GM04504 (cell line): ENCODE measurements at regions not wholly inside any gene's neighbourhood (a gene's known extent, or its start where the extent isn't known, plus 50 kb on each side); places are given as distances from the start of the nearest gene placed in this dataset.
"Not testable (repeated sequence)": the region's sequence is repeated elsewhere in the genome, so short reads cannot be mapped to it uniquely, and the experiment has no call there.

Experiments
- DNase-seq: peaks from one replicate; pipeline ENCODE4 v3.0.0-alpha.2; 2012; ENCODE audit warnings: low read depth

DNA sequence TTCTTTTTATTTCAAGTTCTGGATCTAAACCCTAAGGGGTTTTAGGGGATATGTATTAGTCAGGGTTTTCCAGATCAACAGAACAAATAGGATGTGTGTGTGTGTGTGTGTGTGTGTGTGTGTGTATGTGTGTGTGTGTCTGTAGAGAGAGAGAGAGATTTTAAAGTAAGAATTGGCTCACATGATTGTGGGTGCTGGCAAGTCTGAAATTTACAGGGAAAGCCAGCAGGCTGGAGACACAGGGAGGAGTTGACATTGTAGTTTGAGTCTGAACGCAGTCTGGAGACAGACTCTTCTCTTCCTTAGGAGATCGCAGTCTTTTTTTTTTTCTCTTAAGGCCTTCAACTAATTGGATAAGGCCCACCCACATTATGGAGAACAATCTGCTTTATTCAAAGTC lies 428.8 kb upstream of the TBL1XR1 start:
- no peak for DNase-seq

DNA sequence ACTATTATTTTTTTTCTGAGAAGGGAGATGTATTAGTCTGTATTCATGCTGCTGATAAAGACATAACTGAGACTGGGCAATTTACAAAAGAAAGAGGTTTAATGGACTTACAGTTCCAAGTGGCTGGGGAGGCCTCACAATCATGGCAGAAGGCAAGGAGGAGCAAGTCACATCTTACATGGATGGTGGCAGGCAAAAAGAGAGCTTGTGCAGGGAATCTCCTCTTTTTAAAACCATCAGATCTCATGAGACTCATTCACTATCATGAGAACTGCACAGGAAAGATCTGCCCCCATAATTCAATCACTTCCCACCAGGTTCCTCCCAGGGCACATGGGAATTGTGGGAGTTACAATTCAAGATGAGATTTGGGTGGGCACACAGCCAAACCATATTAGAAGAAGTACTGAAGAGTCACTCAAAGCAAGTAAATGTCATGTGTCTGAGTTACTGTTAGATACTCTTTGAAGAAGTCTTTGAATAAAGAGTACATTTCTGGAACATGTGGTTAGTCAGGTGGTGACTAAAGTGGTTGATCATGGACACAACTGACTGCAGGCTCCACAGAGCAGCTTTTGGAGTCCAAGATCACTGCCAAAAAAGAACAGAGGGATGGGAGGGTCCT lies 430.9 kb upstream of the TBL1XR1 start:
- DNase-seq = not testable (repeated sequence)

DNA sequence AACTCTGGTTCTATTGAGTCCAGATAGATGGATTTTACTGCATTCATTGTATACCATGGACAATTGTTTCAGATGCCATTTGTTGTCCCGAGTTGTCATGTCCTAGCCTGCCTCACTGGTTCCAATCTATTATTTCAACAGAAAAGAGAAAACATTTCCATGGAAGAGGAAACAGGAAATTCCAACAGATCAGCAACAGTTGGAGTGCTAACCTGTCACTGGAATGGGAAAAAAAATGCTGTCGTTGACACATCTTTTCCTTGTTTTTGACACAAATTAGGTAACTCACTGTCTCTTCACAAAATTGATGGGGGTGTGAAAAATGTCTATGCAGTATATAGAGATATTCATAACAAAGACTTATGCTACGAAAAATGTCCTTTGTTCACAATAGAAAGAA lies 432.0 kb upstream of the TBL1XR1 start:
- DNase-seq = no peak

DNA sequence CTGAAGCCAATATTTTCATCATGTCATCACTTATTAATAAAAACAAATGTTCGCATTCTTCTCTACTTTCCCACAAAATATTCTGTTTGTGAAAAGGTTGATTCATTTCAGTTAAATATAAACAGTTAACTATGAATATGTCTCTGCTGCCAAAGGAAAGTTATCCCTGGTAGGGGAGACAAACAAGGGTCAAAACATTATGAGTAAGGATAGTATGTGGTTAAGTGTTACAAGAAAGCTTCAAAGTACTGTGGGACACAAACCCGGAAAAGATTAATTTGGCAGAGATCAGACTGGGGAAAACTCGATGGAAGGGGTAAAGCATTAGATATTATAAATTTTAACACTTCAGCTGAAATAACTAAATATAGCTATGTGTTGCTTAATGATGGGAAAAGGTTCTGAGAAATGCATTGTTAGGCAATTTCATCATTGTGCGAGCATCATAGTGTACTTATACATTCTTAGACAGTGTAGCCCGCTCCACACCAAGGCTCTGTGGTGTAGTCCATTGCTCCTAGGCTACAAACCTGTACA lies 436.5 kb upstream of the TBL1XR1 start:
- DNase-seq = no peak

DNA sequence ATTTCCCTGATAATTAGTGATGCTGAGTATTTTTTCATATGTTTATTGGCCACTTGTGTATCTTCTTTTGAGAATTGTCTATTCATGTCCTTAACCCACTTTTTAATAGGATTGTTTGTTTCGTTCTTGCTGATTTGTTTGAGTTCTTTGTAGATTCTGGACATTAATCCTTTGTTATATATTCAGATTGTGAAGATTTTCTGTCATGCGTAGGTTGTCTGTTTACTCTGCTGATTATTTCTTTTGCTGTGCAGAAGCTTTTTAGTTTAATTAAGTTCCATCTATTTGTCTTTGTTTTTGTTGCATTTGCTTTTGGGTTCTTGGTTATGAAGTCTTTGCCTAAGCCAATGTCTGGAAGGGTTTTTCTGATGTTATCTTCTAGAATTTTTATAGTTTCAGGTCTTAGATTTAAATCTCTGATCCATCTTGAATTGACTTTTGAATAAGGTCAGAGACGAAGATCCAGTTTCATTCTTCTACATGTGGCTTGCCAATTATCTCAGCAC lies 438.4 kb upstream of the TBL1XR1 start:
- not testable (repeated sequence) for DNase-seq

DNA sequence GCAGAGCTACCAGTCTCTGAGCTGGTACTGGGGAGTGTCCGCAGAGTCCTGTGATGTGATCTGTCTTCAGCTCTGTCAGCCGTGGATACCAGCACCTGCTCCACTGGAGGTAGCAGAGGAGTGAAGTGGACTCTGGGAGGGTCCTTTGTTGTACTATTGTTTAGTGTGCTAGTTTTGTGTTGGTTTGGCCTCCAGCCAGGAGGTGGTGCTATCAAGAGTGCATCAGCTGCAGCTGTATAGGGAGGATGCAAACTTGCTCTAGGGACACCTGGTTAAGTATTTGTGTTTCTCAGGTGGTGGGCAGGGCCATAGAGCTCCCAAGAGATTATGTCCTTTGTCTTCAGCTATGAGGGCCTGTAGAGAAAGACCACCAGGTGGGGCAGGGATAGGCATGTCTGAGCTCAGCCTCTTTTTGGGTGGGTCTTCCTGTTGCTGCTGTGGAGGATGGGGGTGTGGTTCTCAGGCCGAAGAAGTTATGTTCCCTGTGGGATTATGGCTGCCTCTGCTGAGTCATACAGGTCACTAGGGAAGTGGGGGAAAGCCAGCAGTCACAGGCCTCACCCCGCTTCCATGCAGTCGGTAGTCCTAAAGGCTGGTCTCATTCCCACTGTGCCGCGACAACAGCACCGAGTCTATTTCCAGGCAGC lies 443.2 kb upstream of the TBL1XR1 start:
- DNase-seq = no peak

DNA sequence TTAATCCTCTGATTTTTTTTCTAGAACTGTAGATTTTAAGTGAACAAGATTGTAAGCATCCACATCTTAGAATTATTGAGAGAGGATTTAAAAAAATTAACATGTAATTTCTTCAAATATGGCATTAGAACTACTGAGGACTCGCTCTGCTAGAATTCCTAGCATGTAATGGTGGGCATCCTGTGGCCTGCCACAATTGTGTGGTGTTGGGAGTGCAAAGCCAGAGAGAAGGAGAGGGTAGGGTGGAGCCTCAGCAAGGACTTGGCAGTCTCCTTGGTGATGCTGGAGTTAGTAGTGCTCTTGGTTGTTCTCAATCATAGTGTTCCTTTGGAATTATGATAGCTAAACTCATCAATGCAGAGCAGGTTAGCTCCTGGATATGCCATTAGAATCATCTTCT lies 443.9 kb upstream of the TBL1XR1 start:
- DNase-seq = no peak

DNA sequence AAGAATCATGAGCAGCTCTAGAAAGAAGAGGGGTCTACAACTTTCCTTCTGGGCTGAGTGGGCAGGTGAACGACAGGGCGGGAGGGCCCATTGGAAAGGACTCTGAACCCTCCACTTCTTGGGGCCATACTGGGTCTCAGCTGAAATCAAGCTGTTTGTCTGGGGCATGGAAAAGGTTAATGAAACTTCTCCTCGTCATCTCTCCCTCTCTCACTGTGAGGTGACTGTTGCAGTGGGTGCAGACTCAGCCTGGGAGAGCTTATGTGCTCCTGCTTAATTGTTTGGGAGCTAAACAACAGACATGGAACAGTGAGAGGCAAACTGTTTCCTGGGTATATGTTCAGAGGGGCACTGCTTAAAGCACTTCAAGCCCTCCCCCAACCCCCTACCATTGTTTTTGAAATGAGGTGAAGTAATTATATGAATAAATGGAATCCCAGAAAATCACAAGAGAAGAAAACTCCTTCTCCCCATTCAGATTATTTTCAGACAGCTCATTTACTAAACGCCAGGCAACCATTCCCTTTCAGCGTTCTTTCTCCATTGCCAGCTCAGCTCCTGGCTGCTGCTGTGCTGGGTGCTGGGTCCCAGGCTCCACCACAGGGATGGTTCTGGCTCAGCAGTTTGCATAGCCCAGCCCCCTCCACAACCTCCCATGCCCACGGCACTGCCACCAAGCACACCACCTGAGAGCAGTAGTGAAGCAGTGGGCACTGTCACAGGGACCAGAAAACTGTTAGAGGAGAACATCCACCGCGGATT lies 444.9 kb upstream of the TBL1XR1 start:
- no peak for DNase-seq

DNA sequence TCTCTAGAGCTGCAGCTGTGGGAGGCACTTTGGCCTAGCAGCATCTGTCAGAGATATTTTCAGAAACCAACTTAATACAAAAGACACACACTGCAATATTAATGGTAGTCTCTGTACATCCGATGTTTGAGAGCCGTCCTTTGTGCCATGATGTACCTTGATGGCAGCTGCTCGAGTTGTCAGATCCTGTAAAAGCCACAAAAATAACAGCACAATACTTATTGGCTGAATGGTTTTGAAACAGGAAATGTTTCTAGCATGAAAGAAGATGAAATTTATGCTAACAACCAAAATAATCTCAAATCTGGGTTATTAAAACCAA lies 445.5 kb upstream of the TBL1XR1 start:
- no peak for DNase-seq

DNA sequence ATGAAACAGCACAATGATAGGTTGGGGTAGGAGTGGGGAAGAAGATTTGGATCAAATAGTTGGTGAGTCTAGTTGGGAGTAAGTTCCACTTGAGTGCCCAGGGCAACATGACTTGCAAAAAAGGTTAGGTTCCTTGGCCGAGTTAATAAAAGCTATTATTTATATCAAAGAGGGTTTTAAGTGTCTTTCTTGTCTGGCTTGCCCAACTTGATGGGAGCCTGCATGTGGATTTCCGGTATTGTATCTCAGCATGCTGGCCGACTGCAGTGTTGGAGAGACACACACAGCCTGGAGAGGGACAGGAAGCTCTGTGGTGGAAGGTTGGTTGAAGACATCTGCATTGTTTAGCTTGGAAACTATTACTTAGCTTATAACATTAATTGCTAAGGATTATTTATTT lies 449.5 kb upstream of the TBL1XR1 start:
- DNase-seq = no peak

DNA sequence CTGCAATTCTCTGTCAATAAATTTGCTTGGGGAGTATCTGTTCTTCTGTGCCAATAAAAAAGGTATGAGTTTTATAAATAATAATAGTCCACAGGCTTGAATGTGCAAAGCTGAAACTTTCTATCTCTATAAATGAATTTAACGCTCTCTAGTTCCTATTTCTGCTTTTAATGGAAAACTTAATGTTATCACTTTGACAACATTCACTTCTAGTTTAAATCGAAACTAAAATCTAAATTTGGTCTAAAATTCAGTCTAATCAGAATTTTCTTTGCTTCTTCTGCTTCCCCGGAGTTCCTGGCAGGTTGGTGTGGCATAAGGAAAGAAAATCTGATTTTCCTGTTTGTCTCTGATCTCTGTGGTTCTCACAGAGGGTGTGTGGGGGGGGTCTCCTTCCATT lies 450.1 kb upstream of the TBL1XR1 start:
- no peak for DNase-seq

DNA sequence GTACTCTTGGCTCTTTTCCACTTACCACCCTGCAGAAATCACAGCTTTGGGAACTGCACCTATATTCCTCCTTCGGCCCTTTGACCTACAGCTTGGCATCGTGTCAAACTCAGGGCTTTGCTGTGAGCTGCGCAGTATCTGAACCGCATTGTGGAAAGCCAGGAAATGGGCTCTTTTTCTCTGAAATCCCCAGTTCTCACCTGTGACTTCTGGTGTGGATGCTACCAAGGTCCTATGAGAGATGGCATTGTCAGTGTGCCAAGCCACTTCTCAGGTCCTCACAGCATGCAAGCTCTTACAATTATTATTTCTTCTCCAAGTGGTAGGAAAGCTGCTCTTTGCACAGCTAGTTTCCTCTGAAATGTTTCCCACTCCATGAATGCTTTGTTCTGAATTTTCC lies 450.6 kb upstream of the TBL1XR1 start:
- DNase-seq = no peak

DNA sequence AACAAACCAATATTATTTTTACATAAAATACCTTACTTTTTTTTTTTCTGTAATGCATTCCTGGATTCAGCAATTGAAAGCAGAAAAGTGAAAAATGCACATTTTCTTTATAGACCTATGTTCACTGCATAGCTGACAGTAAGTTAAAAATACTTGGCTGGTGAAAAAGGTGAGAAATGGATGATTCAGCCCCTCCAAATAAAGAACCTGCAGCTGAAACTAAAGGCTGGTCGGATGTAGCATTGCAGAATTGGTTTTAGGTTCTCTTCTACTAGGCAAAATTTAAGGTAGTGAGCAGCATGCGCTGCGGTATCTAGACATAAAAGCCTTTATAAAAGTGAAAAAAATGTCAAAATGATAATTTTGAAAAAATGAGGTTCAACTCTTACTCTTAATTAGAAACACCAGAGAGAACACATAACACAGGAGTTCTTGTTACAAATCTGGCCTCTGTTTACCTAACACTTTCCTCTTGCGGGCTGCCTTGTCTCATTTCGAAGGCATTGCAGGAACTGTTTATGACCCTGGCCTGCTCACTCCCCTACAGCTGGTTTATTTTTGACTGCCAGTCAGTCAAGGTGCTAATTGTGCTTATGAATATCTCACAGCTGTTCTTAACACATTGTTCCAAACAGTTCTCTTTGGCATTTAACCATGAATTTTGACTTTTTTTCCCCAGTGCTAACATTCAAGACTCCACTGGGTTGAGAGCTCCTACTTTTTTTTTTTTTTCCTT lies 455.4 kb upstream of the TBL1XR1 start:
- DNase-seq = no peak

DNA sequence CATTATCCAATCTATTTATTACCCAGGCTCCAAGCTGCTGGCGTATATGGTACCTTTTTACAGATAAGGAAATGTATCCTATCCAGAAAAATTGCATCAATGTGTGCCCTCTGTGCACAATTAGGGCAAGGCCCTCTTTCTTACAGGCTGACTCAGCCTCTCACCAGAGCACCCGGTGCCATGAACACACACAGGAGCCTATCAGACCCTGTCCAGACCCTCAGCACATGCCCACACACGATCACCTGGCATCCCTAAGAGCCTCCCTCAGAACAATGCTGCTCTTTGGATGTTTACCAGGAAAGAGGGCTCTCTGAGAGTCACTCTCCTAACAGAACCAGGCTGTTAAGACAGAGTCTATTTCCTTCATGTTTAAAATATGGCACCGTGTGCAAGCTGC lies 460.0 kb upstream of the TBL1XR1 start:
- DNase-seq = no peak

DNA sequence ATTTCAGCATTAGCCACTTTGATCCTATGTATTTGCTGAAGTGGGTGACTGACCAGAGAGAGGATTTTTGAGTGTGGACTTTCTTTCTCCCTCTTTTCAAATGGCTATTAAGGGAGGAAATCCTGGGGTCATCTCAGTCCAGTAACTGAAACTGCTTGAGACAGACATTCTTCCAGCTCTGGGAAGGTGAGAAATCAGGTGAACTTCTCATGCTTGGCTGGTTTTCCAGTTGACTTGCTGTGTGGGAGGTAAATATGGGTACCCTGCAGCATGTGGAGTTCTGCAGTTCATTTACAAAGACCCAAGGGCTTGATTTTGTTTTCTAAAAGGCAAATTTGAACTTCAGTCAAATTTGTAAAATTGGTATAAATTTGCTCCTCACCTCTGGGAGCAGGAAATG lies 461.1 kb upstream of the TBL1XR1 start:
- DNase-seq = no peak

DNA sequence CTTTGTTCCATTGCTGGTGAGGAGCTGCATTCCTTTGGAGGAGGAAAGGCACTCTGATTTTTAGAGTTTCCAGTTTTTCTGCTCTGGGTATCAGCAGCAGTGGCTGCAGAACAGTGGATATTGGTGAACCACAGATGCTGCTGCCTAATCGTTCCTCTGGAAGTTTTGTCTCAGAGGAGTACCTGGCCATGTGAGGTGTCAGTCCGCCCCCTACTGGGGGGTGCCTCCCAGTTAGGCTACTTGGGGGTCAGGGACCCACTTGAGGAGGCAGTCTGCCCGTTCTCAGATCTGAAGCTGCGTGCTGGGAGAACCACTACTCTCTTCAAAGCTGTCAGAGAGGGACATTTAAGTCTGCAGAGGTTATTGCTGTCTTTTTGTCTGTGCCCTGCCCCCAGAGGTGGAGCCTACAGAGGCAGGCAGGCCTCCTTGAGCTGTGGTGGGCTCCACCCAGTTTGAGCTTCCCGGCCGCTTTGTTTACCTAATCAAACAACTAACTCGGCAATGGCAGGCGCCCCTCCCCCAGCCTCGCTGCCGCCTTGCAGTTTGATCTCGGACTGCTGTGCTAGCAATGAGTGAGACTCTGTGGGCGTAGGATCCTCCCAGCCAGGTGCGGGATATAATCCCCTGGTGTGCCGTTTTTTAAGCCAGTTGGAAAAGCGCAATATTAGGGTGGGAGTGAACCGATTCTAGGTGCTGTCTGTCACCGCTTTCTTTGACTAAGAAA lies 467.3 kb upstream of the TBL1XR1 start:
- DNase-seq = not testable (repeated sequence)

DNA sequence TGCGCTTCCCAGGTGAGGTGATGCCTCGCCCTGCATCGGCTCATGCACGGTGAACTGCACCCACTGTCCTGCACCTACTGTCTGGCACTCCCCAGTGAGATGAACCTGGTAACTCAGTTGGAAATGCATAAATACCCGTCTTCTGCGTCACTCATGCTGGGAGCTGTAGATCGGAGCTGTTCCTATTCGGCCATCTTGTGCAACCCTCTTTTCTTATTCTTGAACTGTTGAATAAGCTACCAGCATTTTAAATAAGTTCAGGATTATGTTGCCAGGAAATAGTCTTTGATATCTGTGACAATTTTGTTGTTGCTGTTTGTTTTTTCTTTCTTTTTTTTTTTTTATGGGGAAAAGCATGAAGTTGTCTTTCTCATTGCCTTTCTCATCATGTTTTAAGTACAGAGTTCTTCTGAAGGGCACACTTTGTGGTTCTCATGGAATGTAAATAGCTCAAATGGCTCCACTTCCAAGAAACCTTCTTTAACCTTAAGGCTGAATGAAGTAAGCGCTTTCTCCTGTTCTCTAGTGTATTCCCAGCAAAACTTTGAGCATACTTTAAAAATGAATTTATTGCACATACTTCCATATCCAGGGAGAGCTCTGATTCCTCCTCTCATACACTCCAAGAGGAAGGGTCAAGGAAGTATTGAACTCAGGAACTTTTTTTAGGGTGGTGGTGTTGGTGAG lies 468.0 kb upstream of the TBL1XR1 start:
- DNase-seq = peak; percentile 28

DNA sequence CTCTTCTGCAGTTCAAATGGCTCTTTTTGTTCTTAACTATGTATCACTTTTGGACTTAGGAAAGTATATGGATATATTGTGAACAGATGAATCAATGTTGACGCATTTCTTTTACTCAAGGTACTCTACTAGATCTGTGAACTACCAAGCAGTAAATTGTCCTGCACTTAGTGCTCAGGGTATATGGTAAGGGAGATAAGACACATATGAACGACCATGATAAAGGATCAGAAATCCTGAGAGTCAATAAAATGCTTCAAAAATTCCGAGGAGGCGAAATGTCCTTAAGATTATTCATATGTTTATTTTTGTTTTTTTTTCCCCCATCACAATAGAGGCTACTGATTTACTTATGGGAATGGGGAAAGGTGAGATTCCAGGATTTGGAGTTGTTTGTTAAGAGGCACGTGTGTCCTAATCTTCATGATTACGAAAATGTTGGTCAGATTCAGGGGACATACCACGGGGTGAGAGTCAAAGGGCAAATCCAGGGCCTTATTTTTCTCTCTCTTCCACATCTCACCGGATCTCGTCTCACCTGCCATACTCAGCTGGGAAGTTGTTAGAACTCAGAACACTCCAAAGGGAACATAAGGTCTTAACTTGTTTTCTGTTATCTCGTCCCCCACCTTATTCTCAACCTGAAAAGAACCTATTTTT lies 475.1 kb upstream of the TBL1XR1 start:
- no peak for DNase-seq

DNA sequence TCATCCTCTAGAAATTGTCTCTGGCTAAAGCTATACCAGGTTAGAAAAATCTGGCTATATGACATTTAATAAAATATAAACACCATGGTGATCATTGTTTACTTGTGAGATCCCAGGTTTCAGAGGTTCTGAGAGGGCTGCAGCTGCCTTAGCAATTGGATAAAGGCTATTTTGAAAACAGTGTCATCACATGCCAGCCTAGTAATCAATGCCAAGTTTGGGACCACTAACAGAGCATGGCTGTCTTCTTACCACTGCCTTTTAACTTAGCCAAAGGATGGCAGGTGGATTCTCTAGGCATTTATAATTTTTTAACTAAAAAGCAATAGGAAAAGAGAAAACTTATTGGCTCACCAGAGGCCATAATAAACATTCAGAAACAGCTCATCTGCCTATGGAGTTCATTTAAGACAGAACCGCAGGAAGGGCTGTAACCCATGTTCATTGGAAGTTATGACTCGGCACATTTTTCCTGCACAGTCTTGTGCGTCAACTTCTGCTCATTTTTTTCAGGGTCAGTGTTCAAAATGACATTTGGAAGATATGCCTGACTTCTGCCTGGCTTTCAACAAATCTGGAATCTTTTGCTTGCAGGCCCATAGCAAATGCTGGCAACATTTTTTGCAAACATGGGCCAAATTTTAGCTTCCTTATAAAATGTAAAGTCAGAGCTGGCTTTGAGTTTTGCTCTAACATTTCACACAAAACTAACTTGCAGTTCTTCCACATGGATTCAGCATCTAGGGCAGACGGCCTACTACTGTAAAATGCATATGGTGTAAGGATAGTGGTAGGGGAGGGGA lies 476.0 kb upstream of the TBL1XR1 start:
- DNase-seq = peak; percentile 65

DNA sequence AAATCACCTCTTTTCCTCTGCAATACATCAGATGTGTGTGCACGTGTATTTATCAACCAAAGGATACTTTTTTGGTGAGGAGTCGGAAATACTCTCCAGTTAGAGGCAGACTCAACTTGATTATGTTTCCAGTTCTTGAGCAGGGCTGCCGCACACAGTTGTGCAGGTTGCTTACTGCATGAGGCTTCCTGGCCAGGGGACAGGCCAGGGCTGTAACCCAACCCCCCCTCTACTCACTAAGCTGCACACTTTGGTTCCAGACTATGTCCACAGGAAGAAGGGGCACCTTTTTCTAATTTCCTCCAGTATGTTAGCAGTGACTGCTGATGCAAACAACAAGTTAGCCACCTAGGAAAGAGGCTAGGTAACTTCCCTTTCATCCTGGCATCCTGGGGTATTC lies 476.9 kb upstream of the TBL1XR1 start:
- no peak for DNase-seq
